ENCODE measurements at regions not wholly inside any gene's neighbourhood (a gene's known extent, or its start where the extent isn't known, plus 50 kb on each side); places are given as distances from the start of the nearest gene placed in this dataset.

GRCh38 chr2:28696261-28696660 is 55.4 kb upstream of the PPP1CB start:
- TF ChIP-seq CTCF (conservative IDR thresholded peaks at IDR 0.05; ENCODE audit: low read depth, low read length): no peak
- TF ChIP-seq EZH2 (IDR thresholded peaks at IDR 0.05; ENCODE audit: borderline replicate concordance, low read depth, low read length, poor library complexity, severe bottlenecking): no peak
